HEK293 (cell line): ENCODE measurements at regions not wholly inside any gene's neighbourhood (a gene's known extent, or its start where the extent isn't known, plus 50 kb on each side); places are given as distances from the start of the nearest gene placed in this dataset.

Source experiments
- CTCF ChIA-PET: fragments of 350-600 bp; formaldehyde crosslinking; extraction: SDS; loops from one replicate; lab custom pipeline; 2021; ENCODE audit warnings: antibody characterized with exemption; lab: Yijun Ruan, JAX
- POLR2A ChIA-PET: fragments of 300-600 bp; formaldehyde crosslinking; extraction: SDS; loops from one replicate; lab custom pipeline; 2020; ENCODE audit warnings: antibody characterized with exemption, inconsistent platforms; lab: Yijun Ruan, JAX
- H3K27ac ChIP-seq: fragments of 200-500 bp; sonication (Bioruptor generic); 2 replicates; pipeline ENCODE4 v1.5.1; 2014; ENCODE audit warnings: low read depth, low read length, control low read depth, inconsistent platforms; ENCODE audit errors: extremely low read depth
- H3K36me3 ChIP-seq, 2 experiments: fragments of 200-500 bp in 1 of 2; sonication (Bioruptor generic) in 1 of 2; 1 replicate in 1 of 2; 2 replicates in 1 of 2; pipeline ENCODE4 v1.5.1; 2014 to 2017; ENCODE audit warnings: inconsistent platforms in 2 of 2, low read length in 2 of 2; ENCODE audit not compliant: control insufficient read depth in 2 of 2, insufficient read depth in 1 of 2
- H3K4me1 ChIP-seq: fragments of 200-500 bp; sonication (Bioruptor generic); 2 replicates; pipeline ENCODE4 v1.5.1; 2014; ENCODE audit warnings: mild to moderate bottlenecking, low read length, inconsistent platforms; ENCODE audit not compliant: control insufficient read depth, insufficient read depth
- H3K4me3 ChIP-seq: 2 replicates; pipeline ENCODE4 v1.5.1; 2011; ENCODE audit warnings: low read depth, mild to moderate bottlenecking, control low read depth, low read length, moderate library complexity
- H3K9me3 ChIP-seq: fragments of 200-500 bp; sonication (Bioruptor generic); 2 replicates; pipeline ENCODE4 v1.5.1; 2014; ENCODE audit warnings: low read depth, low read length, inconsistent platforms; ENCODE audit not compliant: control insufficient read depth, insufficient read depth
- GLI2 ChIP-seq: fragments of 450-650 bp; formaldehyde crosslinking; IDR thresholded peaks from 2 replicates; pipeline ENCODE4; 2017; ENCODE audit warnings: missing biosample characterization, missing genetic modification characterization, low read depth, borderline replicate concordance
- KLF10 ChIP-seq: fragments of 450-650 bp; IDR thresholded peaks from 2 replicates; pipeline ENCODE4 v1.5.1; 2018; ENCODE audit warnings: missing biosample characterization, mild to moderate bottlenecking, missing genetic modification characterization
- ZFHX2 ChIP-seq: fragments of 450-650 bp; formaldehyde crosslinking; conservative IDR thresholded peaks from 2 replicates; pipeline ENCODE4 v1.5.1; 2016; ENCODE audit warnings: missing biosample characterization, missing genetic modification characterization
- ZIC2 ChIP-seq: fragments of 450-650 bp; formaldehyde crosslinking; IDR thresholded peaks from 2 replicates; pipeline ENCODE4 v1.5.1; 2016; ENCODE audit warnings: missing biosample characterization, missing genetic modification characterization
- ZNF112 ChIP-seq: fragments of 450-650 bp; formaldehyde crosslinking; IDR thresholded peaks from 2 replicates; pipeline ENCODE4 v1.5.0; 2017; ENCODE audit warnings: missing biosample characterization, missing genetic modification characterization
- ZNF184 ChIP-seq: fragments of 450-650 bp; IDR thresholded peaks from 2 replicates; pipeline ENCODE4 v1.5.1; 2018; ENCODE audit warnings: missing biosample characterization, mild to moderate bottlenecking, missing genetic modification characterization
- ZNF2 ChIP-seq: fragments of 450-650 bp; formaldehyde crosslinking; IDR thresholded peaks from 2 replicates; pipeline ENCODE4 v1.5.1; 2016; ENCODE audit warnings: missing biosample characterization, missing genetic modification characterization
- ZNF24 ChIP-seq: fragments of 450-650 bp; formaldehyde crosslinking; IDR thresholded peaks from 2 replicates; pipeline ENCODE4 v1.5.1; 2016; ENCODE audit warnings: missing biosample characterization, missing genetic modification characterization
- ZNF341 ChIP-seq: fragments of 450-650 bp; formaldehyde crosslinking; IDR thresholded peaks from 2 replicates; pipeline ENCODE4; 2016; ENCODE audit warnings: low read depth, missing biosample characterization, missing genetic modification characterization
- ZNF426 ChIP-seq: fragments of 450-650 bp; formaldehyde crosslinking; IDR thresholded peaks from 2 replicates; pipeline ENCODE4 v1.5.1; 2017; ENCODE audit warnings: missing biosample characterization, missing genetic modification characterization, mild to moderate bottlenecking, inconsistent platforms, moderate library complexity
- ZNF449 ChIP-seq: fragments of 450-650 bp; formaldehyde crosslinking; IDR thresholded peaks from 2 replicates; pipeline ENCODE4 v1.5.1; 2017; ENCODE audit warnings: missing biosample characterization, mild to moderate bottlenecking, missing genetic modification characterization, moderate library complexity
- ZNF501 ChIP-seq: fragments of 450-650 bp; formaldehyde crosslinking; IDR thresholded peaks from 2 replicates; pipeline ENCODE4 v1.5.1; 2016; ENCODE audit warnings: missing biosample characterization, missing genetic modification characterization
- ZNF530 ChIP-seq: fragments of 450-650 bp; formaldehyde crosslinking; IDR thresholded peaks from 2 replicates; pipeline ENCODE4 v1.5.1; 2016; ENCODE audit warnings: low read depth, missing biosample characterization, missing genetic modification characterization
- ZNF549 ChIP-seq: fragments of 450-650 bp; IDR thresholded peaks from 2 replicates; pipeline ENCODE4 v1.5.1; 2018; ENCODE audit warnings: missing biosample characterization, missing genetic modification characterization, mild to moderate bottlenecking, inconsistent platforms, moderate library complexity
- ZNF561 ChIP-seq: fragments of 450-650 bp; IDR thresholded peaks from 2 replicates; pipeline ENCODE4 v1.5.1; 2018; ENCODE audit warnings: missing biosample characterization, missing genetic modification characterization, borderline replicate concordance
- ZNF639 ChIP-seq: fragments of 450-650 bp; formaldehyde crosslinking; IDR thresholded peaks from 2 replicates; pipeline ENCODE4 v1.5.1; 2016; ENCODE audit warnings: missing biosample characterization, missing genetic modification characterization
- ZNF76 ChIP-seq: fragments of 450-650 bp; formaldehyde crosslinking; IDR thresholded peaks from 2 replicates; pipeline ENCODE4; 2016; ENCODE audit warnings: low read depth, missing biosample characterization, missing genetic modification characterization, borderline replicate concordance
- ZNF777 ChIP-seq: fragments of 450-650 bp; formaldehyde crosslinking; IDR thresholded peaks from 2 replicates; pipeline ENCODE4 v1.5.1; 2017; ENCODE audit warnings: missing biosample characterization, missing genetic modification characterization, borderline replicate concordance
- ZNF791 ChIP-seq: fragments of 450-650 bp; formaldehyde crosslinking; IDR thresholded peaks from 2 replicates; pipeline ENCODE4 v1.5.1; 2016; ENCODE audit warnings: missing biosample characterization, missing genetic modification characterization
- TF ChIP-seq, protein P1 (sequence below): fragments of 450-650 bp; formaldehyde crosslinking; IDR thresholded peaks from 2 replicates; pipeline ENCODE4 v1.5.1; 2016; ENCODE audit warnings: missing biosample characterization, missing genetic modification characterization, low read depth
- TF ChIP-seq, protein P2 (sequence below): fragments of 450-650 bp; formaldehyde crosslinking; IDR thresholded peaks from 2 replicates; pipeline ENCODE4 v1.5.1; 2017; ENCODE audit warnings: missing biosample characterization, missing genetic modification characterization

- no peak overlapping the region for H3K27ac ChIP-seq
- TF ChIP-seq ZNF76 (tag by site-specific recombination) (no peak), ZIC2 (no peak), ZFHX2 (tag by site-specific recombination) (no peak), ZNF2 (tag by site-specific recombination) (no peak), ZNF639 (tag by site-specific recombination) (no peak), ZNF777 (tag by site-specific recombination) (no peak), ZNF341 (tag by site-specific recombination) (no peak)
- CTCF ChIA-PET = interaction anchor here (0.8 to 0.9 kb wide), 2 partner anchors 14 to 265 kb away, joined by 3 read pairs; no protein-coding TSS in a partner anchor
- H3K9me3 ChIP-seq = no peaks in the 10 kb centered on the region
- H3K4me1 ChIP-seq = no peaks in the 10 kb centered on the region
- peaks cover 4 to 25% of the 10 kb centered on the region in 2 experiments; a peak in 2 of 3 replicates for H3K36me3 ChIP-seq
- POLR2A ChIA-PET = no interaction called here
- H3K4me3 ChIP-seq = no peak overlapping the region
These were observed 55.1 kb upstream of the GRK3 start for GRCh38 chr22:25509374-25509791.

DNA sequence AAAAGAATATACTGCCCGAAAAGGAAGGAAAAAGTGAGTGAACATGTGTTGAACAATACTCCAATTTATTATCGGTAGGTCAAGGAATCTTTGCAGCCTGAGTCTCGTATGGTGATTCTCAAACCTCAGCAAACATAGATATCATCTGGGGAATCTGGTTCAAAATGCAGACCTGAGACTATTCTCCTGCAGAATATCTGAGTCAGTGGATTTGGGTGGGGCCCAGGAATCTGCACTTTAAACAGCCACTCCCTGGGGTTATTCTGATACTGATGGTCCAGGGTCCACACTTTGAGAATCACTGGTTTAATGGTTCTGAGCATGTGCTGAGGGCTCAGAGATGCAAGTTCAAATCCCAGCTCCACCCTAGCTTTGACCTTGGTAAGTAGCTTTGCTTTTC is 53.6 kb upstream of the GRK3 start:
- no peaks in the 10 kb centered on the region for H3K4me1 ChIP-seq
- ChIA-PET POLR2A (interaction anchor here (0.5 kb wide), 1 partner anchor 11 kb away, joined by 7 read pairs; no protein-coding TSS in a partner anchor), CTCF (interaction anchor here (0.6 kb wide), 1 partner anchor 263 kb away, joined by 3 read pairs; no protein-coding TSS in a partner anchor)
- H3K4me3 ChIP-seq = no peak overlapping the region
- no peak overlapping the region for H3K27ac ChIP-seq
- no peak for TF ChIP-seq ZNF449
- TF ChIP-seq ZNF791 (tag by site-specific recombination) = no peak
- no peak for TF ChIP-seq ZNF426 (tag by site-specific recombination)
- no peak for TF ChIP-seq ZNF112
- no peak for TF ChIP-seq KLF10 (tag by site-specific recombination)
- no peak for TF ChIP-seq ZNF530 (tag by site-specific recombination)
- no peak for TF ChIP-seq ZNF184 (tag by site-specific recombination)
- no peak for TF ChIP-seq ZNF501 (tag by site-specific recombination)
- H3K9me3 ChIP-seq = no peaks in the 10 kb centered on the region
- peaks cover 4 to 25% of the 10 kb centered on the region in 2 experiments; a peak in 2 of 3 replicates for H3K36me3 ChIP-seq

GRCh38 chr22:25511725-25512124 is 52.8 kb upstream of the GRK3 start:
- ChIA-PET POLR2A (no interaction called here), CTCF (interaction anchor here (1.3 kb wide), 1 partner anchor 9 kb away, joined by 4 read pairs; no protein-coding TSS in a partner anchor)
- no peak overlapping the region for H3K4me3 ChIP-seq
- TF ChIP-seq ZNF549 (no peak), ZNF24 (tag by site-specific recombination) (no peak), ZNF561 (tag by site-specific recombination) (no peak), GLI2 (tag by site-specific recombination) (no peak)
- TF ChIP-seq, protein P1, sequence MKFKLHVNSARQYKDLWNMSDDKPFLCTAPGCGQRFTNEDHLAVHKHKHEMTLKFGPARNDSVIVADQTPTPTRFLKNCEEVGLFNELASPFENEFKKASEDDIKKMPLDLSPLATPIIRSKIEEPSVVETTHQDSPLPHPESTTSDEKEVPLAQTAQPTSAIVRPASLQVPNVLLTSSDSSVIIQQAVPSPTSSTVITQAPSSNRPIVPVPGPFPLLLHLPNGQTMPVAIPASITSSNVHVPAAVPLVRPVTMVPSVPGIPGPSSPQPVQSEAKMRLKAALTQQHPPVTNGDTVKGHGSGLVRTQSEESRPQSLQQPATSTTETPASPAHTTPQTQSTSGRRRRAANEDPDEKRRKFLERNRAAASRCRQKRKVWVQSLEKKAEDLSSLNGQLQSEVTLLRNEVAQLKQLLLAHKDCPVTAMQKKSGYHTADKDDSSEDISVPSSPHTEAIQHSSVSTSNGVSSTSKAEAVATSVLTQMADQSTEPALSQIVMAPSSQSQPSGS (tag by site-specific recombination) = 0 out of 2 replicates have a peak, but pooled peaks have one; percentile 36
- TF ChIP-seq, protein P2, sequence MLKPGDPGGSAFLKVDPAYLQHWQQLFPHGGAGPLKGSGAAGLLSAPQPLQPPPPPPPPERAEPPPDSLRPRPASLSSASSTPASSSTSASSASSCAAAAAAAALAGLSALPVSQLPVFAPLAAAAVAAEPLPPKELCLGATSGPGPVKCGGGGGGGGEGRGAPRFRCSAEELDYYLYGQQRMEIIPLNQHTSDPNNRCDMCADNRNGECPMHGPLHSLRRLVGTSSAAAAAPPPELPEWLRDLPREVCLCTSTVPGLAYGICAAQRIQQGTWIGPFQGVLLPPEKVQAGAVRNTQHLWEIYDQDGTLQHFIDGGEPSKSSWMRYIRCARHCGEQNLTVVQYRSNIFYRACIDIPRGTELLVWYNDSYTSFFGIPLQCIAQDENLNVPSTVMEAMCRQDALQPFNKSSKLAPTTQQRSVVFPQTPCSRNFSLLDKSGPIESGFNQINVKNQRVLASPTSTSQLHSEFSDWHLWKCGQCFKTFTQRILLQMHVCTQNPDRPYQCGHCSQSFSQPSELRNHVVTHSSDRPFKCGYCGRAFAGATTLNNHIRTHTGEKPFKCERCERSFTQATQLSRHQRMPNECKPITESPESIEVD = no peak
- H3K27ac ChIP-seq = no peak overlapping the region
- no peaks in the 10 kb centered on the region for H3K4me1 ChIP-seq
- H3K36me3 ChIP-seq = peaks cover 4 to 25% of the 10 kb centered on the region in 2 experiments; a peak in 2 of 3 replicates
- no peaks in the 10 kb centered on the region for H3K9me3 ChIP-seq
